Ovary (tissue), 3 donors: ENCODE measurements at regions not wholly inside any gene's neighbourhood (a gene's known extent, or its start where the extent isn't known, plus 50 kb on each side); places are given as distances from the start of the nearest gene placed in this dataset.

Source experiments
- CTCF ChIP-seq, 3 donors: fragments of 450-650 bp in 2 of 3; fragments of 200-600 bp in 1 of 3; IDR thresholded peaks; one replicate each; pipeline versions ENCODE4 v1.5.1 to v1.8.0; 2016 to 2022; ENCODE audit warnings: antibody characterized with exemption in 3 of 3, mild to moderate bottlenecking in 1 of 3
- EP300 ChIP-seq: sonication (generic); formaldehyde crosslinking; IDR thresholded peaks from one replicate; pipeline ENCODE4 v1.6.1; 2017; ENCODE audit warnings: antibody characterized with exemption
- donor health status: DM: no; HTN: no; CAD: no.

GRCh38 chr3:147008458-147008857 is 397.9 kb downstream of the ZIC4 start:
- TF ChIP-seq CTCF (IDR thresholded peaks at IDR 0.05) (no peak), EP300 (no peak)
